Peyer's patch (tissue), 4 donors: ENCODE measurements at regions not wholly inside any gene's neighbourhood (a gene's known extent, or its start where the extent isn't known, plus 50 kb on each side); places are given as distances from the start of the nearest gene placed in this dataset.

Experiments
- CTCF ChIP-seq, 6 experiments: fragments of 450-650 bp in 4 of 6; fragments of 200-600 bp in 2 of 6; sonication (generic) in 1 of 6; IDR thresholded peaks; one replicate each; pipeline ENCODE4 v1.5.1; 2017 to 2019; ENCODE audit warnings: antibody characterized with exemption in 6 of 6, mild to moderate bottlenecking in 3 of 6, moderate library complexity in 1 of 6
- POLR2A ChIP-seq, 2 donors: fragments of 450-650 bp; IDR thresholded peaks; one replicate each; pipeline ENCODE4 v1.5.1; 2017; ENCODE audit warnings: antibody characterized with exemption in 2 of 2, mild to moderate bottlenecking in 2 of 2, moderate library complexity in 2 of 2

DNA sequence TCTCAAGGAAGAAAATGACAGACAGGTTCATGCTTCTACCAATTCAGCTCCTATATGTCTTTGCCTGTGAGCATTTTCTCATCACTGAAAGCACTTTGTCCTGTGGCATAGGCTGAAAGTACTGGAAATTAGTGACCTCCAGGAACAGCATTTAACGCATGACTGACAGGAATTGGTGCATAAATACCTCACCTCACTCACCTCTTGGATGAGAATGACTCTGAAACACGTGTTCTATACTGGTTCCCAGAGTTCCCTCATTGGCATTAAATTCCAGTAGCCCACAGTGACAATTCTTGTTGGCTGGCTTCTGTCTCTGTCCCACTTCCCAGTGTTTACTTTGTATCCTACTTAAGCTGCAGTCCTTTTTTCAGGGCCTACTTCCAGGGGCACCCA is 83.4 kb upstream of the MAPRE2 start:
- TF ChIP-seq CTCF (IDR thresholded peaks at IDR 0.05) (no peak), POLR2A (IDR thresholded peaks at IDR 0.05) (no peak)
